ENCODE measurements at regions not wholly inside any gene's neighbourhood (a gene's known extent, or its start where the extent isn't known, plus 50 kb on each side); places are given as distances from the start of the nearest gene placed in this dataset.

GRCh38 chr6:103908898-103909297 is 950.8 kb downstream of the HACE1 start:
- no peaks in the 10 kb centered on the region for H3K36me3 ChIP-seq (ENCODE audit: control insufficient read depth in 4 of 4, insufficient read depth in 3 of 4, low read depth in 1 of 4, low read length in 3 of 4)
- H3K27me3 ChIP-seq (ENCODE audit: control insufficient read depth in 4 of 4, insufficient read depth in 4 of 4, low read length in 3 of 4): no peaks in the 10 kb centered on the region
- WGBS: 88% methylated on average over 3 of the region's 3 CpGs
- no peak for DNase-seq (ENCODE audit: low spot score)
- H3K27ac ChIP-seq (ENCODE audit: low read depth in 1 of 2, low read length in 2 of 2): no peak overlapping the region
- peaks cover 0 to 4% (median 0%) of the 10 kb centered on the region in 4 donors for H3K9me3 ChIP-seq (ENCODE audit: control insufficient read depth in 4 of 4, low read length in 3 of 4)
- H3K9ac ChIP-seq (ENCODE audit: low read depth in 1 of 2, low read length in 2 of 2): no peak overlapping the region
- TF ChIP-seq JUND (IDR thresholded peaks at IDR 0.05): no peak
- no peak for TF ChIP-seq ATF3 (IDR thresholded peaks at IDR 0.05)
- TF ChIP-seq FOXA1 (IDR thresholded peaks at IDR 0.05): no peak
- TF ChIP-seq YY1 (IDR thresholded peaks at IDR 0.05): no peak
- TF ChIP-seq NR2F2 (IDR thresholded peaks at IDR 0.05): no peak
- TF ChIP-seq CTCF (IDR thresholded peaks at IDR 0.05; ENCODE audit: low read depth, low read length, missing input control): no peak
- TF ChIP-seq GABPA (IDR thresholded peaks at IDR 0.05 in 1 of 2, conservative IDR thresholded peaks at IDR 0.05 in 1 of 2): no peak
- TF ChIP-seq EGR1 (IDR thresholded peaks at IDR 0.05; ENCODE audit: low read depth in 2 of 2): no peak
- TF ChIP-seq RXRA (IDR thresholded peaks at IDR 0.05): no peak
- no peak for TF ChIP-seq HNF4A (conservative IDR thresholded peaks at IDR 0.05)
- no peak for TF ChIP-seq HNF4G (IDR thresholded peaks at IDR 0.05)
- no peak for TF ChIP-seq MAX (IDR thresholded peaks at IDR 0.05)
- TF ChIP-seq REST (IDR thresholded peaks at IDR 0.05): no peak
- no peak for TF ChIP-seq RAD21 (IDR thresholded peaks at IDR 0.05)
- no peak for TF ChIP-seq TAF1 (conservative IDR thresholded peaks at IDR 0.05)
- no peak for TF ChIP-seq ZBTB33 (IDR thresholded peaks at IDR 0.05)
- no peak for TF ChIP-seq FOXA2 (IDR thresholded peaks at IDR 0.05)
- no peak for TF ChIP-seq SP1 (IDR thresholded peaks at IDR 0.05)
- H3K4me3 ChIP-seq (ENCODE audit: low read depth in 1 of 3, low read length in 3 of 3): no peak overlapping the region
- no peaks in the 10 kb centered on the region for H3K4me1 ChIP-seq (ENCODE audit: control insufficient read depth in 4 of 4, insufficient read depth in 4 of 4, low read length in 3 of 4)

Measured in liver (tissue), 8 donors.